ENCODE measurements at regions not wholly inside any gene's neighbourhood (a gene's known extent, or its start where the extent isn't known, plus 50 kb on each side); places are given as distances from the start of the nearest gene placed in this dataset.

DNA sequence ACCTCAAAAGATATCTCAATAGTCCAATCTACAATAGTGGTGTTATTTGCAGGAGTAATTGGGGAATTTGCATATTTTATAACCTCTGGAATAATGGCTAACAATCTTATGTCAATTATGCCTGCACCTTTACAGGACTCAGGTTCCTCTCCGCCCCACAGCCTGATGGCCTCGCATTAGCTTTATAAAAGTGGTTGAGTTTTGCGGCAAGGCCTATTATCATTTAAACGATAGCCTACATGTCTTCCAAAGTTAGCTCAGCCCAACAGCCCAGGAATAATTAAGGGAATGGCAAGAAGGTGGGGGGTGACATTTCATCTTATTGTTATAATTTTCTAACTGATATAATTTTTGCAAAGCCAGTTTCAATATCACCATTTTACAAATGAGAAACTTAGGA, 97.3 kb downstream of the RTP4 start:
- TF ChIP-seq, protein P1, sequence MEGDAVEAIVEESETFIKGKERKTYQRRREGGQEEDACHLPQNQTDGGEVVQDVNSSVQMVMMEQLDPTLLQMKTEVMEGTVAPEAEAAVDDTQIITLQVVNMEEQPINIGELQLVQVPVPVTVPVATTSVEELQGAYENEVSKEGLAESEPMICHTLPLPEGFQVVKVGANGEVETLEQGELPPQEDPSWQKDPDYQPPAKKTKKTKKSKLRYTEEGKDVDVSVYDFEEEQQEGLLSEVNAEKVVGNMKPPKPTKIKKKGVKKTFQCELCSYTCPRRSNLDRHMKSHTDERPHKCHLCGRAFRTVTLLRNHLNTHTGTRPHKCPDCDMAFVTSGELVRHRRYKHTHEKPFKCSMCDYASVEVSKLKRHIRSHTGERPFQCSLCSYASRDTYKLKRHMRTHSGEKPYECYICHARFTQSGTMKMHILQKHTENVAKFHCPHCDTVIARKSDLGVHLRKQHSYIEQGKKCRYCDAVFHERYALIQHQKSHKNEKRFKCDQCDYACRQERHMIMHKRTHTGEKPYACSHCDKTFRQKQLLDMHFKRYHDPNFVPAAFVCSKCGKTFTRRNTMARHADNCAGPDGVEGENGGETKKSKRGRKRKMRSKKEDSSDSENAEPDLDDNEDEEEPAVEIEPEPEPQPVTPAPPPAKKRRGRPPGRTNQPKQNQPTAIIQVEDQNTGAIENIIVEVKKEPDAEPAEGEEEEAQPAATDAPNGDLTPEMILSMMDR (conservative IDR thresholded peaks at IDR 0.05; ENCODE audit: low read length): no peak
- no peak for TF ChIP-seq EZH2phosphoT487 (IDR thresholded peaks at IDR 0.05; ENCODE audit: borderline replicate concordance)

Data from Loucy (cell line).